ENCODE measurements at regions not wholly inside any gene's neighbourhood (a gene's known extent, or its start where the extent isn't known, plus 50 kb on each side); places are given as distances from the start of the nearest gene placed in this dataset.

DNA sequence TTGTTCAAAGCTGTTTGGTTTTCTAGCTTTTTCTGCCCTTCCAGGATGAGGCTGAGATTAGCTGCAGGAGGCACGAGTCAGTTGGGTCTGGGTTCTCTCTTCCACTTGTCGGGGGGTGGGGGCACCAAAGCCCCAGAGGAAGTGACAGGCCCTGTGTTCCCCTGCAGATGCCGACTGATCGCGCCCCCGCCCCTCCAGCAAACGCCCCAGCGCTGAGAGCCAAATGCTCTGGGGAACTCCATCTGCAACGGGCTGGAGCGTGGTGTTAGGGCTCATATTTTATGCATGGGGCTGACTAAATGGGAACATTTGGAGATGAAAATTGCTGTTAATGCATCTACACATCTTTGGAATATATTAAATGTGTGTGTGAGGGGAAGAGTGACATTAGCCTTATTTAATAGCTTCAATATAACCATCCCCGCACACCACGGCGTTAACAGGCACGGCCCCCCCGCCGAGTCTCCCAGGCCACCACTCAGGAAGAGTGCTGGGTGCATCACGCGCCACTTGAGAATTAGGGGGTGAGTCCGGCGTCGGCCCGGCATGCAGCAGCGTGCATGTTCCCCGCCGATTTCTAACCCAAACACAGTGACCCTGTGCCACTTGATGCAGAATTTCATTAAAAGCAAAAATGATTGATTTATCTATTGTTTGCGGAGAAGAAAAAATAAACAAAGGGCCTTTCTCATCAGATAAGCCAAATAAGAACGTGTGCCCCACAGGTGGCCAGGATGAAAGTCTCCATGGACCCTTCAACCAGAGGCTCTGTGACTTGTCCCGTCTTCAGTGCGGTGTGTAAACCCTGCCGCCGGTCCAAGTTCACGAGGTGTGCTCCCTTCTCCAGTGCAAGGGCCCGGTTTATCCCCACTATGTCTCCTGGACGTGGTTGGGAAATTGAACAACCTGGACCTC lies 165.0 kb upstream of the RTL1 start:
- CTCF ChIA-PET = no interaction called here
- Mint-ChIP-seq H3K36me3 (ENCODE audit: insufficient read depth, unreplicated experiment) (no peaks in the 10 kb centered on the region), H3K9me3 (ENCODE audit: unreplicated experiment) (no peaks in the 10 kb centered on the region), H3K27me3 (ENCODE audit: insufficient read depth, unreplicated experiment) (no peaks in the 10 kb centered on the region), H3K4me3 (ENCODE audit: unreplicated experiment) (no peak overlapping the region), H3K4me1 (ENCODE audit: insufficient read depth, unreplicated experiment) (no peaks in the 10 kb centered on the region), H3K27ac (ENCODE audit: low read depth, unreplicated experiment) (no peak overlapping the region)
- POLR2A ChIA-PET = interaction anchor here (0.6 kb wide), 1 partner anchor 21 kb away, joined by 3 read pairs; no protein-coding TSS in a partner anchor
- TF ChIP-seq, protein P1, sequence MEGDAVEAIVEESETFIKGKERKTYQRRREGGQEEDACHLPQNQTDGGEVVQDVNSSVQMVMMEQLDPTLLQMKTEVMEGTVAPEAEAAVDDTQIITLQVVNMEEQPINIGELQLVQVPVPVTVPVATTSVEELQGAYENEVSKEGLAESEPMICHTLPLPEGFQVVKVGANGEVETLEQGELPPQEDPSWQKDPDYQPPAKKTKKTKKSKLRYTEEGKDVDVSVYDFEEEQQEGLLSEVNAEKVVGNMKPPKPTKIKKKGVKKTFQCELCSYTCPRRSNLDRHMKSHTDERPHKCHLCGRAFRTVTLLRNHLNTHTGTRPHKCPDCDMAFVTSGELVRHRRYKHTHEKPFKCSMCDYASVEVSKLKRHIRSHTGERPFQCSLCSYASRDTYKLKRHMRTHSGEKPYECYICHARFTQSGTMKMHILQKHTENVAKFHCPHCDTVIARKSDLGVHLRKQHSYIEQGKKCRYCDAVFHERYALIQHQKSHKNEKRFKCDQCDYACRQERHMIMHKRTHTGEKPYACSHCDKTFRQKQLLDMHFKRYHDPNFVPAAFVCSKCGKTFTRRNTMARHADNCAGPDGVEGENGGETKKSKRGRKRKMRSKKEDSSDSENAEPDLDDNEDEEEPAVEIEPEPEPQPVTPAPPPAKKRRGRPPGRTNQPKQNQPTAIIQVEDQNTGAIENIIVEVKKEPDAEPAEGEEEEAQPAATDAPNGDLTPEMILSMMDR (IDR thresholded peaks at IDR 0.05; ENCODE audit: unreplicated experiment) = no peak
- no TSS peak for BruUV-seq (replicated peaks)
- intact Hi-C loops (cut with micrococcal nuclease) = no loop called here
- DNase-seq (ENCODE audit: unreplicated experiment) = no peak

DNA sequence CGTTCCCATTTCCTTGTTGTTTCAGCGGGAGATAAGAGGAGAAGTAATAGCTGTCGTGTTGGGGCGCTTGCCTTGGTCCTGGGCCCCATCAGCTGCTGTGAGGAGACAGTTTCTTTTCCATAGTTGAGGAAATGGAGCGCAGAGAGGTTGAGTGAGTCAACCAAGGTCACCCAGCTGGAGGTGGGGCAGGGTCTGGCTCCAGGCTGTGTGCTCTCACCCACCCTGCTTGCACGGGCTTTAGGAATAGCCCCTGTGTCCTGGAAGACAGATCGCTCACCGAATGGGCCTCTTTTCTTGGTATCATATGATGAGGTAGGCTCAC lies 165.7 kb upstream of the RTL1 start:
- DNase-seq (ENCODE audit: unreplicated experiment) = no peak
- H3K36me3 Mint-ChIP-seq (ENCODE audit: insufficient read depth, unreplicated experiment) = no peaks in the 10 kb centered on the region
- H3K9me3 Mint-ChIP-seq (ENCODE audit: unreplicated experiment) = no peaks in the 10 kb centered on the region
- POLR2A ChIA-PET = no interaction called here
- TF ChIP-seq, protein P1 (IDR thresholded peaks at IDR 0.05; ENCODE audit: unreplicated experiment) = no peak
- H3K27me3 Mint-ChIP-seq (ENCODE audit: insufficient read depth, unreplicated experiment) = no peaks in the 10 kb centered on the region
- H3K27ac Mint-ChIP-seq (ENCODE audit: low read depth, unreplicated experiment) = no peak overlapping the region
- no peak overlapping the region for H3K4me3 Mint-ChIP-seq (ENCODE audit: unreplicated experiment)
- peaks cover 2% of the 10 kb centered on the region for H3K4me1 Mint-ChIP-seq (ENCODE audit: insufficient read depth, unreplicated experiment)
- intact Hi-C loops (cut with micrococcal nuclease) = no loop called here
- CTCF ChIA-PET = interaction anchor here (0.6 kb wide), 1 partner anchor 218 kb away, joined by 4 read pairs; no protein-coding TSS in a partner anchor
- BruUV-seq (replicated peaks) = no TSS peak

DNA sequence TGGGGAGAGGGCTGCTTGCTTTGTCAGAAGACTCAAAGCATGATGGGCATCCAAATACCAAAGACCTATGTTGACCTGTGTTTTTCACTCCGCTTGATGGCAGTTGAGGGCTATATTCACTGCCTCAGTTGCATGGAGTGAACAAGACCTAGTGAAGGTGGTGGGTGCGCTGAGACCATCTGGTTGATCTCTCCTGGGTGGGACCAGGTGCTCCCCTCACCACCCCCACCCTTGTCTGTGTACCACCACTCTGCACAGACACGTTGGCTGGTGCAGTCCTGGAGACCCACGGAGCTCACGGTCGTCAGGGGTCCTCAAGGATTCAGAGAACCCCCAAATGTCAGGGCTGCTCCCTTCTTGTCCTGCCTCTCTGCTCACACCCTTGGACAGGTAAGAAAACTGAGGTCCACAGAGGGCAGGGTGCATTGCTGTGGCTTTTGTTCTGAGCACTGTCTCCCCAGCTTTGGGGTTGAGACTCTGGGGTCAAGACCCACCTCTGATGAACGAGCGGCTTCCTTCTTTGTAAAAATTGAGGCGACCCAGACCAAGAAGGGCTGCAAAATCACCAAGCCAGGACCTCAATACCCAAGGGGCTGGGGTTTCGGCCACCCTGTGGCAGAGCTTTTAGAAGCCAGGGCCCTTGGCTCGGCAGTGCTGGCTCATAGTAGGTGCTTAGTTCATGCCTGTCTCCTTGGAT lies 166.3 kb upstream of the RTL1 start:
- ChIA-PET CTCF (interaction anchor here (0.6 to 0.7 kb wide), 2 partner anchors 219 to 1121 kb away, joined by 4 read pairs; no protein-coding TSS in a partner anchor), POLR2A (no interaction called here)
- Mint-ChIP-seq H3K4me3 (ENCODE audit: unreplicated experiment) (no peak overlapping the region), H3K9me3 (ENCODE audit: unreplicated experiment) (no peaks in the 10 kb centered on the region), H3K27me3 (ENCODE audit: insufficient read depth, unreplicated experiment) (no peaks in the 10 kb centered on the region), H3K36me3 (ENCODE audit: insufficient read depth, unreplicated experiment) (no peaks in the 10 kb centered on the region), H3K4me1 (ENCODE audit: insufficient read depth, unreplicated experiment) (peaks cover 8% of the 10 kb centered on the region), H3K27ac (ENCODE audit: low read depth, unreplicated experiment) (no peak overlapping the region)
- TF ChIP-seq, protein P1 (IDR thresholded peaks at IDR 0.05; ENCODE audit: unreplicated experiment) = no peak
- no peak for DNase-seq (ENCODE audit: unreplicated experiment)
- intact Hi-C loops (cut with micrococcal nuclease) = loop anchor here (5.0 kb wide), 1 partner anchor 168 kb away; the partner anchor contains the start of gene RTL1
- BruUV-seq (replicated peaks) = no TSS peak
